Endothelial cell of umbilical vein (primary cell): ENCODE measurements at regions not wholly inside any gene's neighbourhood (a gene's known extent, or its start where the extent isn't known, plus 50 kb on each side); places are given as distances from the start of the nearest gene placed in this dataset.

Experiments
- EZH2 ChIP-seq: IDR thresholded peaks from 2 replicates; pipeline ENCODE4 v1.6.1; 2012; ENCODE audit warnings: borderline replicate concordance, low read depth, mild to moderate bottlenecking, moderate library complexity, low read length, inconsistent platforms; ENCODE audit not compliant: severe bottlenecking
- GATA2 ChIP-seq: IDR thresholded peaks from 2 replicates; pipeline ENCODE4 v1.7.0; 2011; ENCODE audit warnings: low read depth, mild to moderate bottlenecking, moderate library complexity, mixed read lengths, low read length; ENCODE audit not compliant: insufficient read length, insufficient read depth
- JUN ChIP-seq: IDR thresholded peaks from 2 replicates; pipeline ENCODE4 v1.6.1; 2011; ENCODE audit warnings: borderline replicate concordance, low read depth; ENCODE audit not compliant: insufficient read length, insufficient read depth
- MYC ChIP-seq: IDR thresholded peaks from one replicate; pipeline ENCODE4 v1.6.1; 2011; ENCODE audit warnings: mild to moderate bottlenecking, low read depth, low read length
- POLR2A ChIP-seq: IDR thresholded peaks from 2 replicates; pipeline ENCODE4 v1.6.1; 2012; ENCODE audit warnings: low read depth, mild to moderate bottlenecking, control low read depth, low read length
- POLR2AphosphoS5 ChIP-seq: IDR thresholded peaks from 2 replicates; pipeline ENCODE4 v1.6.1; 2012; ENCODE audit warnings: low read depth, mild to moderate bottlenecking, control low read depth, low read length, moderate library complexity; ENCODE audit not compliant: insufficient read depth
- TF ChIP-seq, protein P1 (sequence below), 2 donors: IDR thresholded peaks; 1 replicate in 1 of 2; 2 replicates in 1 of 2; pipeline ENCODE4 v1.5.1; 2011; ENCODE audit warnings: low read length in 2 of 2, mild to moderate bottlenecking in 2 of 2, moderate library complexity in 2 of 2, control low read depth in 1 of 2, inconsistent platforms in 1 of 2, low read depth in 1 of 2; ENCODE audit not compliant: insufficient read depth in 1 of 2; ENCODE audit errors: extremely low read depth in 1 of 2
- TF ChIP-seq, protein P2 (sequence below): IDR thresholded peaks from 2 replicates; pipeline ENCODE4 v1.6.1; 2011; ENCODE audit not compliant: insufficient read depth, insufficient read length

DNA sequence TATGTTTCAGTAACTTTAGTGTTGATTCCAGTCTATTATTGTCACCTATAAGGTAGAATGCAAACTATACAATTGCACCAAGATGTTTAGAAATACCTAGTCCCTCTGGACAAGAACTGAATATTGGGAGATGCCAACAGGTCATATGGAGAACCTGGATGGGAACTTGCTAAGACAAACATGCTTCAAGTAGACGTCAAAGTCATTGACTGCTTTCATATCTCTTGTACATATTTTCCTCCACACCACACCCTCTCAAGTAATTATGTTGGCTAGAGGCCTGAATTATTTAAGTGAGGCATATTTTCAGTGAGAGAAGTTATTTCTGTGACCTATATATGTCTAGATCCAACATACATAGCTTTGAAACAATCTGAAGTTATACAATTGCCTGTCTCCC is 453.3 kb downstream of the ELAVL2 start:
- TF ChIP-seq POLR2A (no peak), POLR2AphosphoS5 (no peak), EZH2 (no peak), MYC (no peak), JUN (no peak), GATA2 (no peak)
- TF ChIP-seq, protein P1, sequence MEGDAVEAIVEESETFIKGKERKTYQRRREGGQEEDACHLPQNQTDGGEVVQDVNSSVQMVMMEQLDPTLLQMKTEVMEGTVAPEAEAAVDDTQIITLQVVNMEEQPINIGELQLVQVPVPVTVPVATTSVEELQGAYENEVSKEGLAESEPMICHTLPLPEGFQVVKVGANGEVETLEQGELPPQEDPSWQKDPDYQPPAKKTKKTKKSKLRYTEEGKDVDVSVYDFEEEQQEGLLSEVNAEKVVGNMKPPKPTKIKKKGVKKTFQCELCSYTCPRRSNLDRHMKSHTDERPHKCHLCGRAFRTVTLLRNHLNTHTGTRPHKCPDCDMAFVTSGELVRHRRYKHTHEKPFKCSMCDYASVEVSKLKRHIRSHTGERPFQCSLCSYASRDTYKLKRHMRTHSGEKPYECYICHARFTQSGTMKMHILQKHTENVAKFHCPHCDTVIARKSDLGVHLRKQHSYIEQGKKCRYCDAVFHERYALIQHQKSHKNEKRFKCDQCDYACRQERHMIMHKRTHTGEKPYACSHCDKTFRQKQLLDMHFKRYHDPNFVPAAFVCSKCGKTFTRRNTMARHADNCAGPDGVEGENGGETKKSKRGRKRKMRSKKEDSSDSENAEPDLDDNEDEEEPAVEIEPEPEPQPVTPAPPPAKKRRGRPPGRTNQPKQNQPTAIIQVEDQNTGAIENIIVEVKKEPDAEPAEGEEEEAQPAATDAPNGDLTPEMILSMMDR (IDR thresholded peaks at IDR 0.05; ENCODE audit: extremely low read depth in 1 of 2, insufficient read depth in 1 of 2, low read depth in 1 of 2, low read length in 2 of 2) = no peak
- TF ChIP-seq, protein P2, sequence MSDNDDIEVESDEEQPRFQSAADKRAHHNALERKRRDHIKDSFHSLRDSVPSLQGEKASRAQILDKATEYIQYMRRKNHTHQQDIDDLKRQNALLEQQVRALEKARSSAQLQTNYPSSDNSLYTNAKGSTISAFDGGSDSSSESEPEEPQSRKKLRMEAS = no peak
